ENCODE measurements at regions not wholly inside any gene's neighbourhood (a gene's known extent, or its start where the extent isn't known, plus 50 kb on each side); places are given as distances from the start of the nearest gene placed in this dataset.

- WGBS (ENCODE audit: extremely low coverage, insufficient coverage, insufficient read length): no CpG with 5 or more reads among the region's 4 CpGs
- H4K8ac ChIP-seq (ENCODE audit: low read depth, low read length): no peak overlapping the region
- no peak overlapping the region for H3K18ac ChIP-seq (ENCODE audit: low read length)
- H3K4me1 ChIP-seq (ENCODE audit: control insufficient read depth in 1 of 2, insufficient read depth in 2 of 2, low read length in 2 of 2): no peaks in the 10 kb centered on the region
- DNase-seq: no peak
- no peak overlapping the region for H3K4me2 ChIP-seq (ENCODE audit: low read length)
- H4K12ac ChIP-seq (ENCODE audit: low read depth, low read length): no peak overlapping the region
- H3K23ac ChIP-seq (ENCODE audit: low read length): no peak overlapping the region
- no peaks in the 10 kb centered on the region for H3K36me3 ChIP-seq (ENCODE audit: control insufficient read depth in 1 of 2, insufficient read depth in 2 of 2, low read length in 2 of 2)
- H2AK5ac ChIP-seq (ENCODE audit: low read length): no peak overlapping the region
- no peaks in the 10 kb centered on the region for H3K27me3 ChIP-seq (ENCODE audit: insufficient read depth, low read length)
- H3K9me3 ChIP-seq (ENCODE audit: insufficient read depth, low read depth, low read length): peaks cover 4% of the 10 kb centered on the region
- H3K27ac ChIP-seq (ENCODE audit: low read depth, low read length): no peak overlapping the region
- no peaks in the 10 kb centered on the region for H3K79me1 ChIP-seq (ENCODE audit: low read length)
- H4K91ac ChIP-seq (ENCODE audit: low read depth, low read length): no peak overlapping the region
- no peak overlapping the region for H3K14ac ChIP-seq (ENCODE audit: low read length)
- no peak overlapping the region for H2BK120ac ChIP-seq (ENCODE audit: insufficient read depth, low read length, poor library complexity)
- no peak overlapping the region for H3K4me3 ChIP-seq (ENCODE audit: low read depth, low read length)
- H2BK12ac ChIP-seq (ENCODE audit: low read length): no peak overlapping the region
- no peak overlapping the region for H2BK5ac ChIP-seq (ENCODE audit: low read depth, low read length, poor library complexity)
- H2AFZ ChIP-seq (ENCODE audit: insufficient read depth, low read length, poor library complexity): no peak overlapping the region
- no peak overlapping the region for H3K4ac ChIP-seq (ENCODE audit: low read depth, low read length)
- H3K79me2 ChIP-seq (ENCODE audit: control insufficient read depth, insufficient read depth, low read length, poor library complexity): no peaks in the 10 kb centered on the region
- H3K9ac ChIP-seq (ENCODE audit: low read length): no peak overlapping the region
These were observed 582.6 kb upstream of the TMPRSS15 start for GRCh38 chr21:18986197-18986596.

- no CpG with 5 or more reads among the region's 11 CpGs for WGBS (ENCODE audit: extremely low coverage, insufficient coverage, insufficient read length)
- Histone ChIP-seq H3K18ac (ENCODE audit: low read length) (no peak overlapping the region), H3K4me2 (ENCODE audit: low read length) (no peak overlapping the region), H4K12ac (ENCODE audit: low read depth, low read length) (no peak overlapping the region), H4K91ac (ENCODE audit: low read depth, low read length) (no peak overlapping the region), H2AFZ (ENCODE audit: insufficient read depth, low read length, poor library complexity) (no peak overlapping the region), H3K4ac (ENCODE audit: low read depth, low read length) (no peak overlapping the region), H3K79me2 (ENCODE audit: control insufficient read depth, insufficient read depth, low read length, poor library complexity) (no peaks in the 10 kb centered on the region), H3K27me3 (ENCODE audit: insufficient read depth, low read length) (no peaks in the 10 kb centered on the region), H2AK5ac (ENCODE audit: low read length) (no peak overlapping the region), H2BK5ac (ENCODE audit: low read depth, low read length, poor library complexity) (no peak overlapping the region), H3K9me3 (ENCODE audit: insufficient read depth, low read depth, low read length) (peaks cover 4% of the 10 kb centered on the region), H2BK120ac (ENCODE audit: insufficient read depth, low read length, poor library complexity) (no peak overlapping the region), H3K4me1 (ENCODE audit: control insufficient read depth in 1 of 2, insufficient read depth in 2 of 2, low read length in 2 of 2) (no peaks in the 10 kb centered on the region), H4K8ac (ENCODE audit: low read depth, low read length) (no peak overlapping the region), H3K27ac (ENCODE audit: low read depth, low read length) (no peak overlapping the region), H3K79me1 (ENCODE audit: low read length) (no peaks in the 10 kb centered on the region), H3K23ac (ENCODE audit: low read length) (no peak overlapping the region), H3K14ac (ENCODE audit: low read length) (no peak overlapping the region), H2BK12ac (ENCODE audit: low read length) (no peak overlapping the region), H3K4me3 (ENCODE audit: low read depth, low read length) (peak overlapping the region; percentile 49), H3K36me3 (ENCODE audit: control insufficient read depth in 1 of 2, insufficient read depth in 2 of 2, low read length in 2 of 2) (no peaks in the 10 kb centered on the region), H3K9ac (ENCODE audit: low read length) (no peak overlapping the region)
- DNase-seq: no peak
These were observed 584.0 kb upstream of the TMPRSS15 start for GRCh38 chr21:18987520-18988026.

GRCh38 chr21:18989953-18990495 is 586.4 kb upstream of the TMPRSS15 start:
- no CpG with 5 or more reads among the region's 7 CpGs for WGBS (ENCODE audit: extremely low coverage, insufficient coverage, insufficient read length)
- Histone ChIP-seq H4K12ac (ENCODE audit: low read depth, low read length) (no peak overlapping the region), H3K36me3 (ENCODE audit: control insufficient read depth in 1 of 2, insufficient read depth in 2 of 2, low read length in 2 of 2) (no peaks in the 10 kb centered on the region)

GRCh38 chr21:18991846-18992245 is 588.3 kb upstream of the TMPRSS15 start:
- H3K23ac ChIP-seq (ENCODE audit: low read length): no peak overlapping the region
- H3K4ac ChIP-seq (ENCODE audit: low read depth, low read length): no peak overlapping the region
- no peak overlapping the region for H2AFZ ChIP-seq (ENCODE audit: insufficient read depth, low read length, poor library complexity)
- no peaks in the 10 kb centered on the region for H3K79me1 ChIP-seq (ENCODE audit: low read length)
- H3K36me3 ChIP-seq (ENCODE audit: control insufficient read depth in 1 of 2, insufficient read depth in 2 of 2, low read length in 2 of 2): no peaks in the 10 kb centered on the region
- no peak overlapping the region for H2BK120ac ChIP-seq (ENCODE audit: insufficient read depth, low read length, poor library complexity)
- H3K18ac ChIP-seq (ENCODE audit: low read length): no peak overlapping the region
- no peak overlapping the region for H2BK5ac ChIP-seq (ENCODE audit: low read depth, low read length, poor library complexity)
- no peaks in the 10 kb centered on the region for H3K4me1 ChIP-seq (ENCODE audit: control insufficient read depth in 1 of 2, insufficient read depth in 2 of 2, low read length in 2 of 2)
- no peaks in the 10 kb centered on the region for H3K79me2 ChIP-seq (ENCODE audit: control insufficient read depth, insufficient read depth, low read length, poor library complexity)
- no peak overlapping the region for H4K91ac ChIP-seq (ENCODE audit: low read depth, low read length)
- H3K27me3 ChIP-seq (ENCODE audit: insufficient read depth, low read length): no peaks in the 10 kb centered on the region
- H4K8ac ChIP-seq (ENCODE audit: low read depth, low read length): no peak overlapping the region
- no peak overlapping the region for H2BK12ac ChIP-seq (ENCODE audit: low read length)
- H3K14ac ChIP-seq (ENCODE audit: low read length): no peak overlapping the region
- no peak overlapping the region for H2AK5ac ChIP-seq (ENCODE audit: low read length)
- no CpG with 5 or more reads among the region's 1 CpG for WGBS (ENCODE audit: extremely low coverage, insufficient coverage, insufficient read length)
- no peak overlapping the region for H3K27ac ChIP-seq (ENCODE audit: low read depth, low read length)
- DNase-seq: no peak
- no peak overlapping the region for H3K9ac ChIP-seq (ENCODE audit: low read length)
- H3K4me3 ChIP-seq (ENCODE audit: low read depth, low read length): no peak overlapping the region
- peaks cover 3% of the 10 kb centered on the region for H3K9me3 ChIP-seq (ENCODE audit: insufficient read depth, low read depth, low read length)
- H4K12ac ChIP-seq (ENCODE audit: low read depth, low read length): no peak overlapping the region
- H3K4me2 ChIP-seq (ENCODE audit: low read length): no peak overlapping the region

More at GRCh38 chr21:18989953-18990495, 586.4 kb upstream of the TMPRSS15 start:
- Histone ChIP-seq H2AFZ (ENCODE audit: insufficient read depth, low read length, poor library complexity) (no peak overlapping the region), H3K79me2 (ENCODE audit: control insufficient read depth, insufficient read depth, low read length, poor library complexity) (no peaks in the 10 kb centered on the region), H2BK12ac (ENCODE audit: low read length) (no peak overlapping the region), H3K79me1 (ENCODE audit: low read length) (no peaks in the 10 kb centered on the region), H3K18ac (ENCODE audit: low read length) (no peak overlapping the region), H3K4ac (ENCODE audit: low read depth, low read length) (no peak overlapping the region), H2BK120ac (ENCODE audit: insufficient read depth, low read length, poor library complexity) (no peak overlapping the region), H3K9ac (ENCODE audit: low read length) (no peak overlapping the region), H3K14ac (ENCODE audit: low read length) (no peak overlapping the region), H3K9me3 (ENCODE audit: insufficient read depth, low read depth, low read length) (peaks cover 3% of the 10 kb centered on the region), H4K8ac (ENCODE audit: low read depth, low read length) (no peak overlapping the region), H3K4me2 (ENCODE audit: low read length) (no peak overlapping the region), H3K4me3 (ENCODE audit: low read depth, low read length) (no peak overlapping the region), H2AK5ac (ENCODE audit: low read length) (no peak overlapping the region), H4K91ac (ENCODE audit: low read depth, low read length) (no peak overlapping the region), H2BK5ac (ENCODE audit: low read depth, low read length, poor library complexity) (no peak overlapping the region), H3K27ac (ENCODE audit: low read depth, low read length) (no peak overlapping the region), H3K27me3 (ENCODE audit: insufficient read depth, low read length) (no peaks in the 10 kb centered on the region), H3K4me1 (ENCODE audit: control insufficient read depth in 1 of 2, insufficient read depth in 2 of 2, low read length in 2 of 2) (no peaks in the 10 kb centered on the region), H3K23ac (ENCODE audit: low read length) (no peak overlapping the region)
- DNase-seq: no peak
